ENCODE measurements at regions not wholly inside any gene's neighbourhood (a gene's known extent, or its start where the extent isn't known, plus 50 kb on each side); places are given as distances from the start of the nearest gene placed in this dataset.

DNA sequence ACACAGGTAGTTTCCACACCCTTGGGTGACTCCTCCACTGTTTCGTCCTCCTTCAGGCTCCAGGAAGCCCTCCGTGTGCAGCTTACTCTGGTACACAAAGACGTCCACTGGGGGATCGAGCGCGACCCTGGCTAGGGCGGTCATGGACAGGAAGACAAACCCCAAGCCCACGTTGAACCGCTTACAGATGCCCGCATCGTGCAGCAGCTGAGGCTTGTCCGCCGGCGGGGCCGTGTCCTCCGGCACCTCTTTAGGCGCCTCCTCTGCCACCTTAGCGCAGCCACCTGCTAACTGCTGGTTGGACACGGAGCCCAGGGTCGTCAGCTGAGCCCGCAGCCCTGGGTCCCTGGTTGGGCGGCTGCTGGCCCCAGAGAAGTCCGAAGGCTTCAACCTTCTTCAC, 309.0 kb upstream of the BTBD3 start:
- in situ Hi-C loops (cut with MboI; ENCODE audit: low sequenced_read_pairs) = no loop called here

DNA sequence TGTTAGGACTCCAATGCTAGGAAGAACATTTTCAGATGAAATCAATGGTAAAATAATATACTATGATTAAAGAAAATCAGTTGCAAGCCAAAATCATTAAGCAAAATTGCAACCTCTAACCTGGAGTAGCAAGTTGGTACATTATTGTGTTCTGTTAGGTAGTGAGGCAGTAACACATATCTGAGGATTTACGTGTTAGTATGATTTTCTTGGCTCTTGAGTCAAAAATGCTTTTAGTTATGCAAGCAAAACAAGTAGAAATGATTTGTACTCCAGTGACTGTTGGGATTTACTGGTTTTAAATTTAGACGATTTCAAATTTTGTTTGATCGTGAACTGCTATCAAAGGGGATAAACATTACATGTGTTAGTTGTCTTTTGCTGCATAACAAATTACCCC, 293.0 kb upstream of the BTBD3 start:
- in situ Hi-C loops (cut with MboI; ENCODE audit: low sequenced_read_pairs) = no loop called here

DNA sequence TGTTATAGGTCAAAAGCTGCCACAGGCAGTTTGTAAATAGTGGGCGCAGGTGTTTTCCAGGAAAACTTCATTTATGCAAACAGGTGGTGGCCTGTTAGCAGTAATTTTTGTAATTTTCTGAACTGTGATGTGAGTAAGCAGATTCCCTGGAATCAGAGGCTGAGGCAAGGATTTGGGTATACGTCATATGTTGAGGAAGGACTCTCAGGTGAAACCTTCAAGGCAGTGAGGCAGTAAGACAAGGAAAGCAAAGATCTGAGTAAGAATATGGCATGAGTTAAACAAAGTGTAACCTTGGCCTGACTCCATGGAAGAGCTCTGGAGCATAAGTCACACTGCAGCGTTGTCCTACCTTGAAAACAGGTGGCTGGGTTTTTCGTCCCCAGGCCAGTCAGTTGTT, 291.1 kb upstream of the BTBD3 start:
- in situ Hi-C loops (cut with MboI; ENCODE audit: low sequenced_read_pairs) = no loop called here

DNA sequence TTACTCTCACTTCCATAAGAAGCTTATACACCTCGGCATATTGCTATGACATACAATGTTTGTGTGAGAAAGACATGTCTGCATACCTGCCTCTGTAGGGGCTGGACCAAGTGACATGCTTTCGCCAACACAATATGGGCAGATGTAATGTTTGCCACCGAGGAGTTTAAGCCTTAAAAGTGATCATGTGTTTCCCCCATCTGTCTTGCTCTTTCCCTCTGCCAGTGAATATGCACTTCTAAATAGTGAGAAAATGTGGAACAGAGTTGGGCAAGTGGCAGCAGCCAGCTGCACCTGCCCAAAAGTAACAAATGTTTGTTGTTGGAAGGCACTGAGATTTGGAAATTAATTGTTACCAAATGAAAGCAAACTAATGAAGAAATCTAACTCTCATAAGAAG, 274.8 kb upstream of the BTBD3 start:
- in situ Hi-C loops (cut with MboI; ENCODE audit: low sequenced_read_pairs) = no loop called here

DNA sequence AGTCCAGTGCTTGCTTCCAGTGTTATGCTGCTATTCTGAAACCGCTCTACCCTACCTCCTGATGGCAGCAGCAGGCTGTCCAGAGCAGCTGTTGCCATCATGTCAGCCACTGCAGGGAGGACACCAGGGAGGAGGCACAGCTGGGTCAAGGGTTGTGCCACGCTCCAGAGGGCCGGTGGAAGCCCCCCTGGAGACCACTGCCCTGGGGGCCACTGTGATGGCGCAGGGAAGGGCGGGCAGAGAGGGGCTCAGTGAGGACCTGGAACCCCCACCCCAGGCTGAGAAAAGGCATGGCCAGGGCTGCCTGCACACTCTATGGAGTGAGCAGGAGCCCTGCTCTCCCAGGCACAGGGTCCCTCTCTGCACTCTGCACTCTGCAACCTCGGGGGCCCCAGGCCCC, 271.3 kb upstream of the BTBD3 start:
- in situ Hi-C loops (cut with MboI; ENCODE audit: low sequenced_read_pairs) = no loop called here

DNA sequence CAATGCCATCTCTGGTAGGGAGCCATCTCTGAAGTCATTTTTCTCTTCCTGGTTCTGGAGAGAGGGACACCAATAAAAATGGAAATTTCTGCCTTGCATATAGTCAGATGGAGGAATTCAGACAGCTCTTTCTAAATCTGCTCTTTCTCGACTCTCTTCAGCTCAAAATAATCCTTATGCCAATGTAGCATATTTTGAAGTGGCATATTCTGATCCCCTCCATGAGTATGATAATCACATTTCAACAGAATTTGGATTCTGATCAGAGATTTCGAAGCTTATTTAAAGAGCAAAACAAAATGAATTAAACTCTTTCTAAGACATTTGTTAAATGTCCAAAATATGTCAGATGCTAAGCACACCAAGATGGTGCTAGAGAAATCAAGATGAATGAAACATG, 267.1 kb upstream of the BTBD3 start:
- in situ Hi-C loops (cut with MboI; ENCODE audit: low sequenced_read_pairs) = no loop called here

DNA sequence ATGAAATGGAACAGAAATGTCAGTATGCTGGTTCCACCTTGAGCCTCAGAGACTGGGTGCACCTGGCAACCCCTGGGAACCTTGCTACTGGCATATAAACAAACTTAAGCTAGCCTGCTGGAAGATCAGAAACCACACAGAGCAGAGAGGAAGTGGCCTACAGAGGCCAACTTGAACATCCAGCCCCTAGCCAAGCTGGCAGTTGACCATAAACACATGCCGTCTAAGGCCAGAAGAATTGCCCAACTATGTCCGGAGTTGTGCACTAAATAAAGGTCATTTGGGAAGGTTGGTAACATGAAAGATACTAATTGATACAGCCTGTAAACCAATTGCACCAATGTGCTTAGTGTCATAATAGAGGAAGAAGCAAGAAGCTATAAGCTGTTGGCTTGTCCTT, 266.6 kb upstream of the BTBD3 start:
- in situ Hi-C loops (cut with MboI; ENCODE audit: low sequenced_read_pairs) = no loop called here

DNA sequence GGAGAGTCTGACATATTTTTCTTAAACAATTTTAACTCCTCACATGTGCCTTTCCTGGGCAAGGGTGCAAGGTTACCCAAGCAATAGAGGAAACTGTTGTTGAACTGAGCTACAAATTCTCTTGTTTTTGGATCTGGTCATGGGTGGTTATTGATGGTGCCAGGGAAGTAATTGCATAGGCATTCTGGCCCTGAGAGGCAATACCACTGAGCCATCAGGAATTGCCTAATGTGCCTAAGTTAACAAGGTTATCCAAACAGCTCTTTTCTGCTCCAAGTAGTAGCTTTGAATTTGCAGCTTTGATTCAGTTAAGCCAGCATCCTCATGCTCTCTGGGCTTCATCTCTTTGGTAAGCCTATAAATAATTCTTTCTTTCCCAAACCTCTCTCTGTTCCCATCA, 266.0 kb upstream of the BTBD3 start:
- in situ Hi-C loops (cut with MboI; ENCODE audit: low sequenced_read_pairs) = no loop called here

DNA sequence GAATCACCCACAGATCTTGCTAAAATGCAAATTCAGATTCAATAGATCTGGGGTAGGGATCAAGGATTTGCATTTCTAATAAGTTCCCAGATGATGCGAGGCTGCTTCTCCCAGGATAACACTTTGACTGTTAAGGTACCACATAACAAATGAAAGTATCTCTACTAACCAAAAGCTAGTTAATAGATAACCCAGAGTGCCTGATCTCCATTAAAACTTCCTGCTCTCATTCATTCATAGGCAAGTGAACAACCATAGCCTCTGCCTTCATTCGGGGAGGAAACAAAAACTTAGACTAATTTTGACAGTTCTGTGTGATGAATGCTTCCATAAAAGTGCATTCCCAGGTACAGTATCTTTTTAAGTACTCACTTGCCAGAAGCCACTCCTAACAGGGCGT, 265.6 kb upstream of the BTBD3 start:
- in situ Hi-C loops (cut with MboI; ENCODE audit: low sequenced_read_pairs) = no loop called here

DNA sequence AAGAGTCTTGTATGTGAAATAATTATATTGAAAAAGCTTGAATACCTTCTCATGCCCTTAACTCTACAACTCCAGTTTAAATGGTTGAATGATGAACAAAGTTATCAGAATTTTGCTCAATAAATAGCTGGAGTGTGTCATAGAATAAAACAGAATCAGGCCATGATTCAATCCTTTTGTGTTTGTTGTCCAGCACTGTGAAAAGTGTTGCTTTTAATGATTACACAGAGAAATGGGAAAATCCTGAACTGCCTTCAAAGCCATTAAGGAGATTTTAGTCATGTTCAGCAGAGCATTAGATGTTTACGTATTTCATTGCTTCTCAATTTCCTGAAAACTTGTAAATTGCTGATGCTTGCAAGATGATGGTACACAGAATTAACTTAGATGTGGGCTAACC, 262.9 kb upstream of the BTBD3 start:
- in situ Hi-C loops (cut with MboI; ENCODE audit: low sequenced_read_pairs) = no loop called here

DNA sequence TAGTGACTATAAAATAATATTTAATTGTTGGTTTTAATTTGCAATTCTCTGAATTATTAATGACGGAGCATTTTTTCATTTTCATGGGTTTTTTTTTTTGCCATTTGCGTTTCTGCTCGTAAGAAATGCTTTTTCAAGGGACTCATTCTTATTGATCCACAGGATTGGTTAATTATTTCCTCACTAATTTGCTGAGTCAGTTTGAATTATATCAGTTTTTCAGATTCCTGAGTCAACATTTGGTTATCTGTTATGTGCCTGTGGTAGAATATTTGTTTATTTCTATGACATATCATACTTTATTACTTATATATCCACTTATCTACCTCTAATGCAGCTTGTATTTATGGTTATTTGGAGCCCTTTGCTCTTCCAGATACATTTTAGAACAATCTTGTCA, 257.0 kb upstream of the BTBD3 start:
- in situ Hi-C loops (cut with MboI; ENCODE audit: low sequenced_read_pairs) = no loop called here

DNA sequence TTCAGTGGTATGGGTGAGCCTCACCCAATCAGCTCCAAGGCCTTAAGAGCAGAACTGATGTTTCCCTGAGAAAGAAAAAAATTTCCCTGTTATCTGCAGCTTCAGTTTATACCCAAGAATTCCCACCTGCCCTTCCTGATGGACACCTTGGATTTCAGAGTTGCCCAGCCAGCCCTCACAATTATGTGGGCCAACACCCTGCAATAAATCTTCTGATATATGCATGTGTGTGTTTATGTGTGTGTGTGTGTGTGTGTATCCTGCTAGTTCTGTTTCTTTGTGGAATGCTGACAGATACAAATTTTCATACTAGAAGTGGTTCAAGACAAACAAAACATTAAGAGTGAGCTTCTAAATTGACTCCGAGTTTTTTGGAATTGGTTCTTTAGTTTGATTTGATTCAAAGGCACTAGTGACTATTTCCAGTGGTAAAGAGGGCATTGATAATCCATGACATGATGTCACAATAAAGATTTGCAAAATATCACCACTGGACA, 246.6 kb upstream of the BTBD3 start:
- in situ Hi-C loops (cut with MboI; ENCODE audit: low sequenced_read_pairs) = no loop called here

DNA sequence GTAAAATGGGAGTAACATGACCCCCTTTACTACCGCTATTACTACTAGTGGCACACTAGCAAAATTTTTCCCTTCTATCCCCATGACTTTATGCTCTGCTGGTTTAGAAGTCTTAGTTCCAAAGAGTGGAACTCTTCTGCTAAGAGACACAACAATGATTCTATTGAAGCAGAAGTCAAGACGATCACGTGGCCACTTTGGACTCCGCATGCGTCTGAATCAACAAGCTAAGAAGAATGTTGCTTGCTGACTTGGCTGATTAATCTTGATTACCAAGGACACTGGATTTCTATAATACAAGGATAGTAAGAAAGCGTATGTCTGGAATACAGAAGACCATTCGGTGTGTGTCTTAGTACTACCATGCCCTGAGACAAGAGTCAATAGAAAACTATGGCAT, 244.7 kb upstream of the BTBD3 start:
- in situ Hi-C loops (cut with MboI; ENCODE audit: low sequenced_read_pairs) = no loop called here

DNA sequence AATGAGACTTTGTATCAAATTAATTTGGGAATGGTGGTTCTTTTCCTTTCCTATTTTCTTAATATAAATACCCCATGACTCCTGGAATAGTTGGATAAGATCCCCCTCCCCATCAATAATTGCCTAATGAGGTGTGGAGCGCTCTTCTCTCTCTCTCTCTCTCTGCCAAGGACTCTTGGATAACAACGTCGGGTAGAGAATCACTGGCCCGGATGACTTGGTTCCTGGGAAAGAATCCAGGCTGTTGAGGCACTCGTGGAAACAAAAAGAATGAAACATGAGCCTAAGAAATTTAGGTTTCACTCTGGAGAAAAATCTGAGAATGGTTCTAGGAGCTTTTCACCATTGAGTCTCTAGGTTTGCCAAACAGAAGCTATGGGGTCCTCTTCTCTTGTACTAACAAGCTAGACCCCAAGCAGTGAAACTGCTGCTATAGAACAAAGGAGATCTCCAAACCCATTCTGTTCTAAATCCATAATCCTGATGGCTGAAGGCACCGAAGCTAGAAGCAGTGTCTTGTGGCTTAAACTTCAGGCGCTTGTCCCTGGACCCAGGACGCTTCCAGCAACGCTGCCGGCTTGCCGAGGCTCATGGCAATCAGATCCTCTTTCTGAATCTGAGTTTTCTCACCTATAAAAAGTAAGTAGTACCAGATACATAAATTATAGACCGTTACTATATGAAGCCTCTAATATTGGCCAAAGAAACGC, 241.6 kb upstream of the BTBD3 start:
- in situ Hi-C loops (cut with MboI; ENCODE audit: low sequenced_read_pairs) = loop anchor here (25.0 kb wide), 1 partner anchor 1436 kb away; no protein-coding TSS in a partner anchor

DNA sequence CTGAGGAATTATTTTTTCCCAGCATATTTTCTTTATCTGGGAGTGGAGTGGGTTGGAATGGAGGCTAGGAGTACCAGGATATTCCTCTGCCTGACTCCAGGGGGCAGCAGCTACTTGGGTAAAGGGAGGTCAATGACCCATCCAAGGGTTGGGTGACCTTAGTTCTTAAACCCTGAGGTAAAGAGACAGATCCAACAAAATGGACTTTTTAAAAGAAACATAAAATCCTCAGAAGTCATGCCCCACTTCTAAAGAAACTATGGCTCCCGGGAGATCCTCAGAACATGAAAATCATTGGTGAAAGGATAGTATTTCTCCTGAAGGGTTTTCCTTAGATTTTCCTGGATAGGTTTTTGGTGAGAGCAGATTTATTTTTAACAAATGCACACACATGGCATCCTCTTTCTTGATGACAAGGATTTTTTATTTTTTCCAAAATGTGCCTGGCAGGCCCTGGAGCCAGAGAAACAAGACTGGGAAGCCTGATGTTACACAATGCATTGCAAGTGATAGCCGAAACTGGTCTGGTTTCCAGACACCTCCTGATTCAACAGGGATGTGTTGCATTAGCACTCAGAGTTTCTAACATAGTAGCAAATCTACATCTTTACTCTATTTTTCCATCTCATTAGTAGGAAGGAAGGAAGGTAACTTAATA, 240.9 kb upstream of the BTBD3 start:
- in situ Hi-C loops (cut with MboI; ENCODE audit: low sequenced_read_pairs) = loop anchor here (25.0 kb wide), 1 partner anchor 1436 kb away; no protein-coding TSS in a partner anchor

DNA sequence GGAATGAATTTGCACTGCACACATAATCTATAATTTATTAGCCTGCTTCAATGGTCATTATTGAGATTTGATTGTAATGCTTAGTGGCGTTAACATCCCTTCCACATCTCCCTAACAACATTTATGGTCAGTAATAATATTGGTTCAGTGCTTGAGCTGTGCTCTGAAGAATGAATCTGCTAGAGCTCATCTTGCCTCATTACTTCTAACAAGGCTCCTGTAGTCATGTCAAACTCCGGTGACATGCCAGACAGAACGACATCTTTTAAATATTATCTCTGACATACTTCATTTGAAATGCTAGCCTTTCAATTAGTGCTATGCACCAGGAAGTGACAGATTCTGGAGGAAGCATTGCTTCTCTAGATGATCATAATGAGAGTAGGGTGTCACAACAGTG, 240.3 kb upstream of the BTBD3 start:
- in situ Hi-C loops (cut with MboI; ENCODE audit: low sequenced_read_pairs) = loop anchor here (25.0 kb wide), 1 partner anchor 1435 kb away; no protein-coding TSS in a partner anchor

DNA sequence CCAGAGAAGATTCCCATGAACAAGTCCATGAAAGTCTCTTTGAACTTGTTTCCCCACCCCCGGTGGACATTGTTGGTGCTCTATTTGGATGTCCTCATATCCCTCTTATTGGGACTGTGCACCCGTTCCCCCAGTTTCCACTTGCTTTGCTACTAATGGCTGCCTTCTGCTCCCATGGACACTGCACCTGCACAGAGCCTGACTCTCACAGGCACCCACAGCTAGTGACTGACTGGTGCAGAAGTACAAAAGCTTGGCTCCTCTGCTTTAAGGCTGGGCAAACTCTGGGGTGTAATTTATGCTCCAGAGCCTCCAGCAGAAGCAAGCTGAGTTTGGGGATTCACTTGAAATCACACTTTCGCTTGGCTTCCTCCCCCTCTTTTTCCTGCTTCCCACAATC, 239.9 kb upstream of the BTBD3 start:
- in situ Hi-C loops (cut with MboI; ENCODE audit: low sequenced_read_pairs) = loop anchor here (25.0 kb wide), 1 partner anchor 1434 kb away; no protein-coding TSS in a partner anchor

DNA sequence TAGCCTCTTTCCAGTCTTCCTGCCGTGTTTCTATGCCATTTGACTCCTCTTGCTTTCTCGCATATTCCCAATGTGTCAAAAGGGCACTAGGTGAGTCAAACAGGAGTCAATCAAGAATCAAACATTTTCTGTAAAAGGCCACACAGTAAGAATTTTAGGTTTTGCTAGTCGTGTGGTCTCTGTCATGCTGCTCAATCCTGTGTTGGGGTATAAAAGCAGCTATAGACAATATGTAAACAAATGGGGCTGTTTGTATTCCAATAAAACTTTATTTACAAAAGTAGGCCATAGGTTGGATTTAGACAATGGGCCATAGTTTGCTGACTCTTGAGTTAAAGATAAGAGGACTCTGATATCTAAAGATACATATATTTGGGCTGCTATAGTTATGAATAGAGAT, 235.4 kb upstream of the BTBD3 start:
- in situ Hi-C loops (cut with MboI; ENCODE audit: low sequenced_read_pairs) = loop anchor here (25.0 kb wide), 1 partner anchor 1430 kb away; no protein-coding TSS in a partner anchor

DNA sequence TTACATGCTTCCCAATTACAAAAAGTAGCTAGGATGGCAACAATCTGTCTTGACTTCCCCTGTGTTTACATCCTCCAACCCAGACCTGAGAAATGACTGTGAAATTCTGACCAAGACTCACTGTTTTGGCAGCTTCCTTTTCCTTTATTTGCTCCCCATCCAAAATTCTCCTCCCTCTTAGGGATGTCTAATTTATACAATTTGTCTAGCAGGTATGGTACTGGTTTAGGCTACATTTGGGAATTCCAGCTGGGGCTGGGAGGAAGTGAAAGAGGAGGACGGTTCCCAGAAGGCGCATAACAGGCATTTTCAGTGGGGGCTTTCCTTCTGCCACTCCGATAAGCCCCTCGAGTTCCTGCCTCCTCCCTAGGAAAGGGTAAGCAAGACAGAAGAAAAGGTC, 231.5 kb upstream of the BTBD3 start:
- in situ Hi-C loops (cut with MboI; ENCODE audit: low sequenced_read_pairs) = loop anchor here (25.0 kb wide), 1 partner anchor 1426 kb away; no protein-coding TSS in a partner anchor

DNA sequence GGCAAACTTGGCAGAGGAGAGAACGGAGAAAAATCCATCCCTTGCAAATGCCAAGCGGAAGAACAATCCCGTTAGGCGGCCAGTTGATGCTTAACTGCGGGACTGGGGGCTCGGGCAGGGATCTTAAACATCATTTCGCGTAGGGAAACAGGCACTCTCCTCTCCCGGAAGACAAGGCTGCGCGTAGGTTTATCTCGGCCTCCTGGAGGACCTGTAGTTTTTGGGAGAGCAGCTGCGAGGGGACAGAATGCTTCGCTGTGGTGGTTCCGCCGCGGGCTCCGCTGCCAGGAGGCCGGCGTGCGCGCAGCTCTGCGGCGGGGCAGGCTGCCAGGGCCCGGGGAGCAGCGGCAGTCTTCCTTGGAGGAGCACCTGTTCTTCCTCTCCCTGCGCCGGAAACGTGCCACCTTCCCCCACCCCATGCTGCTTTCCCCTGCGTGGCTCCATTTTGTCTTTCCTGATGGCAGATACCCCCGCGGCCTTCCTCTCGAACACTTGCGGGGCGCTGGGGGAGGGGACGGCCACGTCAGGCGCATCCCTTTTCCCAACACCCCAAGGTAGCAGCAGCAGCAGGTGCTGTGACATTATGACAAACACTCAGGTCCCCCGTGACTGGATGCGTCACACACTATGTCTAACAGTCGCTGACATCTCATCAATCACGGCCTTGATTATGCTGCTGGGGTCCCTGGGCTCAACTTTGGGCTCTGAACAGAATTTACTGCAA, 230.7 kb upstream of the BTBD3 start:
- in situ Hi-C loops (cut with MboI; ENCODE audit: low sequenced_read_pairs) = loop anchor here (25.0 kb wide), 1 partner anchor 1425 kb away; no protein-coding TSS in a partner anchor

DNA sequence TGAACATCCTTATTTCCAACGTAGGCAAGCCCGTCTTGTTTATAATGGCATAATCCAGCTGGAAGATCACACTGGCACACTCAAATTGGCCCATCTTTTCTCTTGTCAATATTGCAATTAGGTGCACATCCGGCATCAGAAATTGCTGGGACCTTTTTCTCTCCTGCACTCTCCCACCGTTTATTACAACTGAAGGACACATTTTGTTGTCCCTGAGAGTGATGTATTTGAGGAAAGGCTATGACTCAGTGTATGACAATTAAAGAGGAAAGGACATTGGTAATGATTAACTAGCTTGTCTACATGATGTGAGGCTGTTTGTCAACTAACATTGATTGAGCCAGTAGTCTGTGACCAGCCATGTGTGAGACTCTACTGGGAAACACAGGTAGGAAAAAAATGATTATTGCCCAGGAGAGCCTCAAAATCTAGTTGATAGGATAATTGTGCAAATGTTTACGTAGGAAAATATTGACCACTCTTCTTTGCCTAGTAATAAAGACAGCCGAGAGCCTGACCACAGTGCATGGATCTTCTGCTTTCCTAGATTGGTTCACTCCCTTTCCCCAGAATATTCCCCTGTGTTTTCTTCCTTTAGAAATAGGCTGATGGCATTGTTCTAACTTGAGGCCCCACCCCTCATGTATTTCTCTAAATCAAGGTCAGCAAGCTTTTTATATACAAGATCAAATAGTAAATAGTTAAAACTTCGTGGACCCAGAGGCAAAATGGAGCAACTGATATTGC, 230.0 kb upstream of the BTBD3 start:
- in situ Hi-C loops (cut with MboI; ENCODE audit: low sequenced_read_pairs) = loop anchor here (25.0 kb wide), 1 partner anchor 1425 kb away; no protein-coding TSS in a partner anchor
